Stimulated activated CD8-positive, alpha-beta memory T cell treated with anti-CD3 and anti-CD28 coated beads, Interleukin-12 subunit alpha, Interleukin-12 subunit beta, amount 100 ng/mL, for 4 hours (primary cell): ENCODE measurements at regions not wholly inside any gene's neighbourhood (a gene's known extent, or its start where the extent isn't known, plus 50 kb on each side); places are given as distances from the start of the nearest gene placed in this dataset.

ENCODE experiments used
- DNase-seq: peaks from one replicate; pipeline ENCODE4 v3.0.0-alpha.2; 2020; ENCODE audit warnings: low read depth

DNA sequence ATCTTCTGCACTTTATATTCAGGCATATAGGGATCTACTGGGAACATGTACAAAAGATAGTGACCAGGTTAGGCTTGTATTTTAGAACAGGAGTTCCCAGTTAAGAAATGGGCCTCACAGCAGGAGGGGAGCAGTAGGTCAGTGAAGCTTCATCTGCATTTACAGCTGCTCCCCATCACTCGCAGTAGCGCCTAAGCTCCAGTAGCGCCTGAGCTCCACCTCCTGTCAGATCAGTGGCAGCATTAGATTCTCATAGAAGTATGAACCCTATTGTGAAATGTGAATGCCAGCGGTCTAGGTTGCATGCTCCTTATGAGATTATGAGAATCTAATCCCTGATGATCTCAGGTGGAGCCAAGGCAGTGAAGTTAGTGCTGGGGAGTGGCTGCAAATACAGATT, 224.4 kb upstream of the CYRIA start:
- no peak for DNase-seq

DNA sequence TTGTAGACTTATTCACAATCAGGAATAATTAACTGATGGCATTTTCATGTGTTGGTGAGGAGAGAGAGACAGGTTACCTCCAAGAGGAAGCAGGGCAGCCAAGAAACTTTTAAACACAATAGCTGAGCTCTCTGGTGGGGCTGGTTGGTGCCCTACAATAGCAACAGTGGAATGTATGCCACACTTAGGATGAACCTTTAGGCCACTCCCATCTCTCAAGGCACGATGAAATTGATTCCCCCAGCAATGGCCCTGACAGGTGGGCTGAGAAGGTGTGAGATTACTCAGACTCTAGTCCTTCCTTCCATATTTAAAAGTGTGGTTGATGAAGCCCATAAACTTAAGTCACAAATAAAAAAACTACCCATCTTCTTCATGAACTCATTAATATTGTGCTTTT, 219.4 kb upstream of the CYRIA start:
- DNase-seq, result no peak

DNA sequence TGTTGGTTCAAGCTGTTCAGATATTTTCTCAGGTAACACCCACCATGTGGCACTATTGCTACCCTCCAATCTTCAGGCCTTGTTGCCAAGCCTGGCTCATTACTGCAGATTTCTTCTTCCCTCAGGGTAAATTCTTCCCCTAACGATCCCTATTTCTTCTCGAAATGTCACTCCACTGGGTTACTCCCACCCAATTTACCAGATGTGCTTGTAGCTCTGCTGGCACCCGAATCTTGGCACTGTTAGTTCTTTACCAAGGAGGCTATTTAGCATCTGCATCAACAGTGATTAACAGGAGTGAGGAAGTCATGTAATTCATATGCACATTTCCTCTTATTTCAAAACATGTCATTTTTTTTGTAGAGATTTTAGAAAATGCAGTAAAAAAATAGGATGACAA, 217.1 kb upstream of the CYRIA start:
- no peak for DNase-seq

DNA sequence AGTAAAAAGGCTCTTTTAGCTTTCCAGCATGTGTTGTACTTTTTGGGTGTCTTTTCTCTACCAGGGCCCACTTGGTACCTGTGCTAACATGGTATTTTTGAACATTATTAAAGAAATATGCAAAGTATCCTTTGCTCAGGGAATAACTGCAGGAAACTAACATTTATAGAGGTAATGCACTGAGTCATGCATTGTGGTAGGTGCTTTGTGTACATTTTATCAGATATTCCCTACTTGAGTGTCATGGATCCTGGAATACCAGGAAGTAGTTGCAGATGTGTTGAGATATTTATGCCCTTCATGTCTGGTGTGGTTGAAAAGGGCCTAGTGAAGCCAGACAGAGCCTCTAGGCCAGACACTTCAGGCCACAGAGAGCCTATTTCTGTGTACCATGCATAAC, 215.5 kb upstream of the CYRIA start:
- DNase-seq, result no peak

DNA sequence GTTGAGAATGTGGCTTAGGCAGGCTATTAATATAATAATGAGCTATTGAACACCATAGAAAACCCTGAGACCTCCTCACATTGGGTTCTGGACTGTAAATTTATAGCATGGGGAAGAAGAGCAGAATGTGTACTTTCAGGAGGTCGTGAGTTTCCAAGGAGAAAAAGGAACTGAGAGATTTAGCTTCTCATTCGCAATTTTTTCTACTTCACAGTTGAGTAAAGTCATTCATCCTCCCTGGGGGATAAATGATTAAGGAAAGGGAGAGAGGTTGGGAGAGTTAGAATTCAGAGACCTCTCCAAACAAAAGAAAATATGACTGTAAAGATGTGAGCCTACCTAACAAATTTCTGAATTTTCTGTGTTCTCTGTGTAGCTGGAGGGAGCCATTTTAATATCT, 205.8 kb upstream of the CYRIA start:
- DNase-seq, result no peak

DNA sequence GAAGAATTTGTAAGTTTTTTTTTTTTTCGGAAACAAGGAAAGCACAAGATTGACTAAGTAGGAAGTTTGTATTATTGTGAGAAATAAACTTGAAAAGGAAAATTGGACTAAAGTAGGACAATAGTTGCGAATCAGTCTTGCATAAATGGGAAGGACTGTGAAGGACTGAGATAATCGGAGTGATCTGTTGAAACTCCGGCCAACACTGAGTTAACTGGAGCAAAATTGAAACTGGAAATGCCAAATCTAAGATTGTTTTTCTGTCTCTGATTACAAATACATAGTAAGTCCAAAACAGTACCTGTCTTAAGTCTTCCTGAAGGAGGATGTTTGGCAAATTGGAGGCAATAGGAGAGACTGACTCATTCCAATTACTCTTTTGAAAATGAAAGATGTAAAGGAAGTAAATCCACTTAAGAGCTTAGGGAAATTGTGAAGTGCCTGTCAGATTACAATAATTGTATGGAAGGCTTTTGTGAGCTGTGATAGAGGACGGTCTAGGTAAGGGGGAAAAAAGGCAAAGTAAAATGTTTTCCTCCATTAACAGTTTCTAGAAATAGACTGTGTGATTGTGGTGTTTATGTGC, 204.9 kb upstream of the CYRIA start:
- no peak for DNase-seq

DNA sequence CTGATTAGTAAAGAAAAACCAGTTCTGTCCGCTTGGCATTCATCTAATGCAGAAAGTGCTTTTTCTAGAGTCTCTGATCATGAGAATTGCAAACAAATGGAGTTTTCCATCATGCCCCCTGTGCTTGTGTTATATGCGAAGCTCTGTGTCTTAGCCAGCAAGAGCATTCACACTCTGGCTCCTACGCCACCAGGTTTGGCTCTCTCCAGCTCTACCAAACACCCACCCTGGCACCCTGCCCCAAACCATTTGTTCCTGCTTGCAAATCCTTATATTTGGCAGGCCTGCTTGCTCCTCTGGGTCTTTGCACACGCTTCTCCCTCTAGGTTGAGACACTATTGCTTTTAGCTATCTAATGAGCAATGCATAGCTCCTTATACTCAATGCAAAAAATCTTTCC, 204.1 kb upstream of the CYRIA start:
- DNase-seq, result no peak

DNA sequence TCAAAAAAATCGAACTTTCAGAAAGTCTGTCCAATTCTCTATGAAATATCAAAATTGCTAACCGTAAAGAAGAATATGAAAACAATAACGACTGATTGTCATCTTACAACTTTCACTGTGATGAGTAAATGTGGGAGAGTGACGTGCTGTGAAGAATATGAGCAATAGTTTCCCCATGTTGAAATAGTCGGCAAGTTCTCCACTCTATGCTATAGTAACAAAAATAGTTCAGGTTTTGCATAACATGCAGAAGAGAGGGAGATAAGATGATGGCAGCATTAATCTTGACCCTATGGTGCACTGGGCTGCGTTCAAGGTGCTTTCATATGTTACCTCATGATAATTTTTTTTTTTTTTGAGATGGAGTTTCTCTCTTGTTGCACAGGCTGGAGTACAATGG, 196.8 kb upstream of the CYRIA start:
- DNase-seq, result no peak

DNA sequence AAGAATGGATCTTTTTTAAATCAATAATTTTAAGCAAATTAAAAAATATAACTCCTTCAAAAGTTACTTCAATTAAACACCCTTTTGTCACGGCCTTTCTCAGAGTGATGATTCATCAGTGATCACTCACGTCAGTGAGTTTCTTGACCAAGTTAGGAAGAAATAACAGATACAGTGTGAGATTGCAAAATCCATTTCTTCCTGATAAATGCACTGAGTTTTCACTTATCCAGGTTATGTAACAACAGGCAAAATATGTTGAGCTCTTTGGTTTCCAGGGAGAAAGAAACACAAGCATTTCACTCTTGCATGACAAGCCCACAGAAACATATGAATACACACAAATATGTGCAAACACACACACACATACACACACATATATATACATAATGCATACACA, 195.9 kb upstream of the CYRIA start:
- no peak for DNase-seq

DNA sequence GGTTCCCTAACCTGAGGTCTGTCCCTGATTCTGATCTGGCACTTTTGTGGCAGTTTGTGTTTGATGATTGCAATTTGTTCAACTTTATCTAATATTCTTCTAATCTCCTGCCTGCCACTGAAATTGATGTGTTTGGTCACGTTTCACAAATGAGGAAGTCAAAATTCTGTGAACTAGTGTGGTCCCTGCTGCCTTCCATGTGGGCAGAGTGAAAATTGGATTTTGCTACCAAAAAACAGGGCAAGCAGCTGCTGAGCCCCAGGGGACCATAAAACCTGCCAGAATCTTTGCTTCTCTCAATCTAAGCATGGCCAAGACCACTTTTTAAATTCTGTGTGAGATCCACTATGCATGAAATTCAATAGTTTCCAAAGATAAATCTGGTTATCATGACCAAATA, 195.5 kb upstream of the CYRIA start:
- DNase-seq, result no peak

DNA sequence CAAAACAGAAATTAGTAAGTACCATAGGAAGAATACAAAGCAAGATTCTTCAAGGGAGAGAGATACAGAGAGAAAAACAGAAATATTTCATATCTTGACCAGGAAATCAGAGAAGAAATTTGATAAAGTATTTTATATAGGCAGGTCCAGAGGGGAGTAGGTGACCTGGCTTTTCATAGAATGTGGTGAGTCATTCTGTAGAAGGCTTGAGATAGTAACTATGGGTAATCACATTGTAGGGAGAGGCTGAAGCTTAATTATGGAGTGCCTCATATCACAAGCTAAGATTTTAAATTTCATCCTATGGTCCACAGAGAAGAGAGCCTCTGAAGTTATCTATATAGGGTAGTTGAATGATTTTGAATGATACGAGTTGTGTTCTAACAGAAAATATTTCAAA, 195.0 kb upstream of the CYRIA start:
- DNase-seq, result no peak

DNA sequence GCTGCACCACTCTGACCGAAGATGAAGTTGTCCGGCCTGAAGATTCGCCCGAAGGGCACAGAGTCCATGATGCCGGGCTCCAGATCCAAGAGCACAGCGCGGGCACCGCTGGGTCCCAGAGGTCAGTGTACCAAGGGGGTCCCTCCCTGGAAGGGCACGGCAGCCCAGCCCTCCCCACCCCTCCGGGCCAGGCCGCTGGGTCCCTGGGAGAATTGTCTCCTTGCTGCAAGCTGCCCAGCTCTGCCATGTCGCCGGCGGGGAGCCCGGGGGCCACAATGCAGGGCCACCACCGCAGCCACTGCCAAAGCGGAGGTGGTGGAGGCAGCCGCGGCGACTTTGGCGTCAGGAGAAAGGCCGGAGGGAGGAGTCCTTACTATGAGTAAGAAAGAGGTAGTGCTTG, 189.5 kb upstream of the CYRIA start:
- DNase-seq, result no peak

DNA sequence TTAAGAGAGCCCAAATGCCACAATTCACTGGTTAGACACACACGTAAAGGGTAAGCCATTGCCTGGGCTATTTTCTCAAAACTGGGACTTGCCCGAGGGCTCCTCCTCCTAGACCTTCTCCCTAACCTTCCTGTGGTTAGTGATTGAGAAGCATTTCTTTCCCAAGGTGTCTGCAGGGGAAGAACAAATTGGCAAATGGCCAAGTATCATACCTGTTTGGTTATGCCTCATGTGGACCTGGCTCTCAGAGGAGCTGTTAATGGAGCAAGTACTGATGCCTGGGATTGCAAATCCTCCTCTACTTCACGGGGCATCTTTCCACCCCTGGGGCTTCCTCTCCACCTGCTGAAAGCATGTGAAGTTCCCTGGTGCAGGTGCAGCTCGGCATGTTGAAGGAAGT, 187.5 kb upstream of the CYRIA start:
- no peak for DNase-seq

DNA sequence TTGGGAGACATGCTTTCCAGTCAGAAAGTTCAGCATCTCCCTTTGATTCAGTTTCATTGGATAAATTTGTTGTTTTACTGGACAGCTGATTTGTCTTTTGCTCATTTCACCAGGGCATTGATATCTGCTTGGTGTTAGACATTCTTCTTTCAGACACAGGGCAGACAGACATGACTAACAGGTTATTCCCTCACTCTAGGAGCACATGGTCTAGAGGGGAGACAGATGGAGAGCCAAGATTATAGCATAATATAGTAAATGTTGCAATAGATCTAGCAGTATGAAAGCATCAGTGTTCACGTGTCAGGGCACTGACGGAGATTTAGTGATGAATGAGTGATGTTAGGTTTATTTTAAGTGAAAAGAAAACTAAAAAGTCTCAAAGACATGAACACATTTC, 187.0 kb upstream of the CYRIA start:
- no peak for DNase-seq

DNA sequence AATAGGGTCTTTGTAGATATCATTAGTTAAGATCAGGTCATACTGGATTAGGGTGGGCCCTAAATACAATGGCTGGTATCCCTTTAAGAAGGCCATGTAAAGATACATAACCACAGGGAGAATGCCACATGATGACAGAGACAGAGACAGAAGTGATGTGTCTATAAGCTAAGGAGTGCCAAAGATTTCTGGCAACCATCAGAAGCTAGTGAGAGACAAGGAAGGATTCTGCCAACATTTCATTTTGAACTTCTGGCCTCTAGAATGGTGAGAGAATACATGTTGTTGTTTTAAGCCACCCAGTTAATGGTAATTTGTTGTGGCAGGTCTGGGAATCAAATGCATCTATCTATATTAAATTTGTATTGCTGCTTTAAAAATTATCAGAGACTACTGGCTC, 185.5 kb upstream of the CYRIA start:
- no peak for DNase-seq

DNA sequence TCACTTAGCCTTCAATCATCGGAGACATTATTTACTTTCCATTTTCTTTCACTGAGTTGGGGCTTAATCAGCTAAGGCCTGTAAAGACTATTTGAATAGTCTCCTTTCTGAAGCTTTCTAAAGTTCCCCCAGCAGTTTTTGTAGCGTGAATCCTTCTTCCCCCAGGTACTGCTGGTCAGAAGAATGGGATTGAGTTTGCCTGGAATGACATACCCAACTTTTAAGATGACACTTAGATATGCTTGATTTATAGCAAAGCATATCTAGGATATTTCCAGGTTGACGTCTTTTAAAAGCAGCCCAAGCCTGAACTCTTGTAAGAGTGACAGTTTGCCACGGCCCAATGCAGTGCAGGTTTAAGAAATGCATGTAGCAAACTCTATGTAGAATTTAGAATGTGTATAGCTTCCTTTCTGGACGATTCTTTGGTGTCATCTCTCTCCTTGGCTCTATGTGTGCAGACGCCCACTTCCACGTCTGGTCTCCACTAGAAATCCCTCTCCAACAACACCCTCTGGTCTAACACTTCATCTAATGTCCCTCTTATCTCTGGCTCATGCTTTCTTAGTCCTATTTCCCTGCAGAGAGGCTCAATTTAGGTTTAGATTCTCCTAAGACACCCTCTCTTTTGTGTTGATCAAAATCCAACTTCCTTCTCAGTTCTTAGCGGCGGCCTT, 175.0 kb upstream of the CYRIA start:
- DNase-seq, result no peak

DNA sequence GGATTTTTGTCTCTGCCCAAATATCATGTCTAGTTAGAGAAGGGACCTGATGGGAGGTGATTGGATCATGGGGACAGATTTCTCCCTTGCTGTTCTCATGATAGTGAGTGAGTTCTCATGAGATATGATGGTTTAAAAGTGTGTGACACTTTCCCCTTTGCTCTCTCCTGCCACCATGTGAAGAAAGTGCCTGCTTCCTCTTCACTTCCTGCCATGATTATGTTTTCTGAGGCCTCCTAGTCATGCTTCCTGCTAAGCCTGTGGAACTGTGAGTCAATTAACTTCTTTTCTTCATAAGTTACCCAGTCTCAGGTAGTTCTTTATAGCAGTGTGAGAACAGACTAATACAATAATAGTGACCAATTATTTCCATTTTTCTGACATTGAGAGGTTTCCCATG, 167.3 kb upstream of the CYRIA start:
- DNase-seq, result no peak

DNA sequence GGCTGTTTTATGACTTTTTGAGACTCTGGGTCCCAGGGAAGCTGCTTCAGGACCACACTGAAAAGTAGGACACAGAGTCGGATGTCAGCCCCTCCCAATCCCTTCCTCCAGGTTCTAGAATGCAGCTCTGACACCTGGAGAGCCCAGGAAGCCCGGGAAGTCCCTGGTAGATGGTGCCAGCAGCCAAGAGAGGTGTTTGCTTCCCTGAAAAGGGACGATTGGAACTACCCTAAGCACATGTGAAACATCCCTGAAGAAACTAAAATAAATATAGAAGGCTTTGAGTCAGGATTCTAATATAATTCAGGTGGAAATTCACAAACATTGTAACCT, 163.2 kb upstream of the CYRIA start:
- DNase-seq, result no peak

DNA sequence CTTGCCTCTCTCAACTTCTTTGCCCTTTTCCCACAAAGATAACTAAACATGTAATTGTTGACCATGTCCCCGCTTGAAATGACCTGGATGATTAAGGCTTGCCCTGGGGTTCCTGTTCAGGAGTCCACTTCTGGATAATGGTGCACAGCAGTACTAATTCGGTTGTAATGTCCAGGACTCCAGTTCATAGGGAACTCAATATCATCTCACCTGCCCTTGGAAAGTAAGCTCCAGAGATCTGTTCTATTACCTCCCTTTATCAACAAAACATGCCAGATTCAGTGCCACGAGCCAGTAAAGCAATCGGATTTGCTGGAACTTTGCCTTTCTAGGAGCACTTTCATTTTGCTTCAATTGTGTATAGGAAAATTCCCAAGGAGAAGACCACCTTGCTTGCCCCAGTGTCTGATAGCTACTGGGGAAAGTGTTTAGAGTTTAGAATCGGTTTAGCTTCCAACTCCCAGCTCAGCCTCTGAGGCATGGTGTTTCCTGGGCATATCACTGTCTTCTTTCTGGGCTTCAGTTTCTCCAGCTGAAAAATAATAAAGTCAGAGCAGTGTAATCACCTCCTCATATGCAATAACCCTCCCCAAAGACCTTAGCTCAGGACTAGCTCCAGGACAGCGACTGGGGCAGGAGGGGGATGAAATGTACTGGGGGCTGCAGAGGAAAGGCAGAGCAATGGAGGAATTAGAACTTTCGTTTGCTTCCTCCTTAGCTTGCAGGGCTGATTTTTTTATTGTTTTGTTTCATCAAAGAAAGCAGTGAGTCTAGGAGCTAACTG, 162.6 kb upstream of the CYRIA start:
- no peak for DNase-seq

DNA sequence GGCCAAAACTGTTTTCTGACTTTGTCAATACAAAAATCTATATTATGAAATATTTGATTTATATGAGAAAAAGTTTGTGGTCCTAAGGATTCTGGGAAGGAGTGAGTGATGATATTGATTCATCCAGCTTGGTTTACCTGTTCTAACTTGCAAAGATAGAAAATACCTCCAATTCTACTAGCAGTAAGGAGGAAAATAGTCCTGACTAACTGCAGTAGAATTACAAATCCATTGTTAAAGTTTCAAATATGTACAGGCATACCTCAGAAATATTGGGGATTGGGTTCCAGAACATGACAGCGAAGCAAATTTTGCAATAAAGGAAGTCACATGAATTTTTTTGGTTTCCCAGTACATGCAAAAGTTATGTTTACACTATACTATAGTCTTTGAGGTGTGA, 158.8 kb upstream of the CYRIA start:
- no peak for DNase-seq

DNA sequence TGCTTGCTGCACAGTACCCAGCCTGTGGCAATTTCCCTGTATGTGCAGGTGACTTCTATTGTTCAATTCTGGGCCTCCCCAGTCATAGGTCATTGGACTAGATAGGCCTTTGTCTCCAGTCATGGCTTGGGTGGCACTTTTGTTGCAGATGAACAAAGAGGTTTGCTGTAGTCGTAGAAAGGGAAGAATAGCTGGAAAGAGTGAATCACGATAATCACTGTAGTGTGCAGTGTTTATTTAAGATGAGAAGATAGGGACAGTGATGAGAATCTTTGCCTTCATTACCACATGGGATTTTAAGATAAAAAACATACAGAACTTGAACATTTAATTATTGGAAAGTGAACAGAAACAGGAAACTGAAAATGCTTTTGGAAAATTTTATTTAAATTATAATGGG, 156.1 kb upstream of the CYRIA start:
- DNase-seq, result no peak

DNA sequence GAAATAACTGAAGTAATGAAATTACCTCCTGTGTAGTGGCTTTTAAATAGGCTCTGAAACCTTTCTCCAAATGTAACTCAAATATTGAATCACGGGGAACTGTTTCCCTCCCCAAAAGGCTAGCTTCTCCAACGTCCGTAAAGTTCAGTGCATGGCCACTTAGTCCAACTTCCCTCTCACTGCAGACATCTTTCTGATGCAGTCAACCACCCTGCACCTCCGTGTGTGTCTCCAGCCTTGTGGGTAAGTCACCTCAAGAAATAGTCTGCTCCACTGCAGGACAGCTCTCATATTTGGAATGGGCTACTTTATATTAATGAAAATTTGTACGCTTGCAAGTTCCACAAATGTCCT, 152.5 kb upstream of the CYRIA start:
- no peak for DNase-seq

DNA sequence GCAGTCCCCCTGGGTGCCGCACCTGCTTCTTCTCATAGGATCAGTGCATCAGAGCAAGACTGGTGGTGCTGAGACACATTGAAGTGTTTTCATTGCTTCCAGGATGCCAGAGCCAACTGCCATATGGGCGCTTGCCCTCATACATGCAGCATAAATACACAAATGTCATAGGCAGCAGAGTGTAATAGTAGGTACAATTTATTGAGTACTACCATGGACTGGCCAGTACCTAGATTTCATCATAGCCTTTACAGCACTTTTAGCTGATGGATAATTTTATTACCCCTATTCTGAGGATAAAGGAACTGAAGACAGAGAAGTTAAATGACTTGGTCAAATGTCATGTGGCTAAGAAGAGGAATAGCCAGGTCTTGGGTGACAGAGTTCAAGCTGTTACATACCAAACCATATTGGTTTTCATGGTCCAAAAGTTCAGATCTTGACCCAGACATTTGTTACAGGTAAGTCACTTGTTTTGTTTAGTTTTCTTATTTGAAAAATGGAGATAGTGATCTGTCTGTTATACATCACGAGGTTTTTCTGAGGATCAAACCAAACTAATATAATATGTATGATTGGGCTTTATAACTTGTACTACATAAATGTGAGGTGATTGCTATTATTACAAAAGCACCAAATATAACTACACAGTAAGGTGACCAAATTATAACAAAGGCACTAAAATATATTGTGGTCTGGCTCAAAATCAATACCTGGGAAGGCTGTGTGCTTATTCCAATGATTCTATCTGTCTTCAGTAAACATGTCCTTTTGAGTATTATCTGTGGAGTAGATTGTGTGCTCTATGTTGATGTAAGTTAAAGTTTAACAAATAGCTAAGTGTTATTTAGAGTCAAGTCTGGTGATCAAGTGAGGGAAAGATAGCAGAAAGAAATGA, 151.9 kb upstream of the CYRIA start:
- no peak for DNase-seq
